ENCODE measurements at regions not wholly inside any gene's neighbourhood (a gene's known extent, or its start where the extent isn't known, plus 50 kb on each side); places are given as distances from the start of the nearest gene placed in this dataset.

- Mint-ChIP-seq H3K4me3 (no peak overlapping the region), H3K36me3 (ENCODE audit: insufficient read depth) (no peaks in the 10 kb centered on the region), H3K27me3 (ENCODE audit: low read depth) (peaks cover 39% of the 10 kb centered on the region), H3K9me3 (no peaks in the 10 kb centered on the region), H3K4me1 (ENCODE audit: low read depth) (peaks cover 2% of the 10 kb centered on the region)
- DNase-seq (no peak), ATAC-seq (no peak)
These were observed 184.3 kb upstream of the LINGO1 start for GRCh38 chr15:77816983-77817382.

GRCh38 chr15:77815015-77815414, 182.3 kb upstream of the LINGO1 start:
- Mint-ChIP-seq H3K4me3 (no peak overlapping the region), H3K36me3 (ENCODE audit: insufficient read depth) (no peaks in the 10 kb centered on the region), H3K4me1 (ENCODE audit: low read depth) (no peaks in the 10 kb centered on the region), H3K9me3 (no peaks in the 10 kb centered on the region), H3K27me3 (ENCODE audit: low read depth) (peaks cover 22% of the 10 kb centered on the region)
- DNase-seq (no peak), ATAC-seq (no peak)

GRCh38 chr15:77812664-77813063, 180.0 kb upstream of the LINGO1 start:
- no peak for DNase-seq
- H3K9me3 Mint-ChIP-seq = no peaks in the 10 kb centered on the region
- H3K4me1 Mint-ChIP-seq (ENCODE audit: low read depth) = no peaks in the 10 kb centered on the region
- peaks cover 12% of the 10 kb centered on the region for H3K27me3 Mint-ChIP-seq (ENCODE audit: low read depth)
- H3K36me3 Mint-ChIP-seq (ENCODE audit: insufficient read depth) = no peaks in the 10 kb centered on the region
- no peak for ATAC-seq
- no peak overlapping the region for H3K4me3 Mint-ChIP-seq

DNA sequence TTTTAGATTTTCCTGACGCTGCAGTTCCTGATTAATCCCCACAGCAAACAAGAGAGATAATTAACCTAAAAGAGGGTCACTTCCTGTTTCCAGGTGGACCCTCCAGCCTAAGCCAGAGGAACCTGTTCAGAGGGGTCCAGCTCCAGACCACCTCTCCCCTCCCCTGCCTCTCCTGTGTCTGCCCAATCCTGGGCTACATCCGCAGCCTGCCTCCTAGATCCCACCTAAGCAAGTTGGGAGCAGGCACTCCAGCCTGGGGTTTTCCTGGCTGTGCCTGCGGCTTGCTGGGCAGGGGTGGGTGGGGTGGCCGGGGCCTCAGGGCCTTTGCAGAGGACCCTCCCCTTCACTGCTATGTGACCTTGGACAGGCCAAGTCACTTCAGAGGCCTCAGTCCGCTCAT, 178.6 kb upstream of the LINGO1 start:
- H3K36me3 Mint-ChIP-seq (ENCODE audit: insufficient read depth) = no peaks in the 10 kb centered on the region

DNA sequence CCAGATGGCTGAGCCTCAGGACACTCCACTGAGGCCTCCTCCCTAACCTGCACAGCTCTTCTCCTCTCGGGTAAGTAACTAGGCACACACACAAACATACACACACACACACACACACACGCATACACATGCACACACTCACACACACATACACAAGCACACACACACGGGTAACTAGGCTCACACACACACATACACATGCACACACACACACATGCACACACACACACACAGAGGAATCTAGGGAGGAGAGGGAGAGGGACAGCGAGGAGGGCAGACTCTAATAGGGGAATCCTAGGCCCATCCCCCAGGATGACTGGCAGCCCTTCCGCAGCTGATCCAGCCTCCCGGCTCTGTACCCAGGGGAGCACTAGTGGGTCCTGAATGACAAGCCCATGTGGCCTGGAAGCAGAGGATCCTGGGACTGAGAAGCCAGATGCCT, 177.4 kb upstream of the LINGO1 start:
- Mint-ChIP-seq H3K36me3 (ENCODE audit: insufficient read depth) (no peaks in the 10 kb centered on the region), H3K27me3 (ENCODE audit: low read depth) (no peaks in the 10 kb centered on the region), H3K9me3 (no peaks in the 10 kb centered on the region), H3K4me3 (no peak overlapping the region), H3K4me1 (ENCODE audit: low read depth) (no peaks in the 10 kb centered on the region)
- no peak for ATAC-seq
- DNase-seq = no peak

More for the DNA sequence above, 178.6 kb upstream of the LINGO1 start:
- no peaks in the 10 kb centered on the region for H3K9me3 Mint-ChIP-seq
- no peak for DNase-seq
- no peak for ATAC-seq
- H3K4me3 Mint-ChIP-seq = no peak overlapping the region
- peaks cover 2% of the 10 kb centered on the region for H3K27me3 Mint-ChIP-seq (ENCODE audit: low read depth)
- H3K4me1 Mint-ChIP-seq (ENCODE audit: low read depth) = no peaks in the 10 kb centered on the region

GRCh38 chr15:77808581-77809177, 176.0 kb upstream of the LINGO1 start:
- no peaks in the 10 kb centered on the region for H3K27me3 Mint-ChIP-seq (ENCODE audit: low read depth)
- no peak for DNase-seq
- H3K9me3 Mint-ChIP-seq = no peaks in the 10 kb centered on the region
- no peak overlapping the region for H3K4me3 Mint-ChIP-seq
- ATAC-seq = no peak
- no peaks in the 10 kb centered on the region for H3K36me3 Mint-ChIP-seq (ENCODE audit: insufficient read depth)
- H3K4me1 Mint-ChIP-seq (ENCODE audit: low read depth) = no peaks in the 10 kb centered on the region

GRCh38 chr15:77808075-77808474, 175.4 kb upstream of the LINGO1 start:
- no peaks in the 10 kb centered on the region for H3K9me3 Mint-ChIP-seq
- no peaks in the 10 kb centered on the region for H3K4me1 Mint-ChIP-seq (ENCODE audit: low read depth)
- no peaks in the 10 kb centered on the region for H3K36me3 Mint-ChIP-seq (ENCODE audit: insufficient read depth)
- no peak for DNase-seq
- no peak for ATAC-seq
- H3K27me3 Mint-ChIP-seq (ENCODE audit: low read depth) = no peaks in the 10 kb centered on the region
- H3K4me3 Mint-ChIP-seq = no peak overlapping the region

GRCh38 chr15:77807611-77808010, 174.9 kb upstream of the LINGO1 start:
- no peaks in the 10 kb centered on the region for H3K36me3 Mint-ChIP-seq (ENCODE audit: insufficient read depth)
- H3K9me3 Mint-ChIP-seq = no peaks in the 10 kb centered on the region
- H3K27me3 Mint-ChIP-seq (ENCODE audit: low read depth) = no peaks in the 10 kb centered on the region
- H3K4me1 Mint-ChIP-seq (ENCODE audit: low read depth) = no peaks in the 10 kb centered on the region
- H3K4me3 Mint-ChIP-seq = no peak overlapping the region
- DNase-seq (no peak), ATAC-seq (no peak)

- DNase-seq (no peak), ATAC-seq (no peak)
- H3K36me3 Mint-ChIP-seq (ENCODE audit: insufficient read depth) = no peaks in the 10 kb centered on the region
- no peaks in the 10 kb centered on the region for H3K9me3 Mint-ChIP-seq
- no peak overlapping the region for H3K4me3 Mint-ChIP-seq
- no peaks in the 10 kb centered on the region for H3K4me1 Mint-ChIP-seq (ENCODE audit: low read depth)
- H3K27me3 Mint-ChIP-seq (ENCODE audit: low read depth) = no peaks in the 10 kb centered on the region
These were observed 174.4 kb upstream of the LINGO1 start for GRCh38 chr15:77807115-77807514.

DNA sequence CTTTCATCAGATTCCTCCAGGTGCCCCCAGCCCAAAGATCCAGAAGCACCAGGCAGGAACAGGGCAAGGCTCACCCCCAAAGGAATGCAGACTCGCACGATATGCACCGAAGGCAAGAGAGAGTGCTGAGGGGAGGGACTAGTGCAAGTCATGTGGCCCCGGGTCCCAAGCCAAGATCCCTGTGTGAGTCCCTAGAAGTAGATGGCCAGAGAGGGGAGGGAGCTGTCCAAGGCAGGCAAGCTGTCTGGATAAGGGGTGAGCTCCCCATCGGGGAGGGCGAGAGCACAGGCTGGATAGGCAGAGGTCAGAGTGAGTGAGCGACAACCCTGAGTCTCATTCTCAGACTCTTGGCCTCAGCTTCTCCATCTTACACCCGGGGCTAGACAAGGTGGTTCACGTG, 171.5 kb upstream of the LINGO1 start:
- H3K9me3 Mint-ChIP-seq = no peaks in the 10 kb centered on the region
- ATAC-seq (no peak), DNase-seq (no peak)
- H3K36me3 Mint-ChIP-seq (ENCODE audit: insufficient read depth) = no peaks in the 10 kb centered on the region
- H3K4me3 Mint-ChIP-seq = no peak overlapping the region
- no peaks in the 10 kb centered on the region for H3K4me1 Mint-ChIP-seq (ENCODE audit: low read depth)
- H3K27me3 Mint-ChIP-seq (ENCODE audit: low read depth) = no peaks in the 10 kb centered on the region

DNA sequence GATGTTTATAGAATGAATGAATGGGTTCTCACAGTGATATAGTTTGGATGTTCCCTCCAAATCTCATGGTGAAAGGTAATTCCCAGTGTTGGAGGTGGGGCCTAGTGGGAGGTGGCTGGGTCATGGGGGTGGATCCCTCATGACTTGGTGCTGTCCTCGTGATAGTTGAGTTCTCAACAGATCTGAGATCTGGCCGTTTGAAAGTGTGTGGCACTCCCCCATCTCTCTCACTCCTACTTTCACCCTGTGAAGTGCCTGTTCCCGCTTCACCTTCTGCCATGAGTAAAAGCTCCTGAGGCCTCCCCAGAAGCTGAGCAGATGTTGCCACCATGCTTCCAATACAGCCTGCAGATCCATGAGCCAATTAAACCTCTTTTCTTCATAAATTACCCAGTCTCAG, 170.8 kb upstream of the LINGO1 start:
- no peaks in the 10 kb centered on the region for H3K9me3 Mint-ChIP-seq
- no peaks in the 10 kb centered on the region for H3K27me3 Mint-ChIP-seq (ENCODE audit: low read depth)
- H3K36me3 Mint-ChIP-seq (ENCODE audit: insufficient read depth) = no peaks in the 10 kb centered on the region
- H3K4me1 Mint-ChIP-seq (ENCODE audit: low read depth) = no peaks in the 10 kb centered on the region
- H3K4me3 Mint-ChIP-seq = no peak overlapping the region
- no peak for ATAC-seq
- no peak for DNase-seq

DNA sequence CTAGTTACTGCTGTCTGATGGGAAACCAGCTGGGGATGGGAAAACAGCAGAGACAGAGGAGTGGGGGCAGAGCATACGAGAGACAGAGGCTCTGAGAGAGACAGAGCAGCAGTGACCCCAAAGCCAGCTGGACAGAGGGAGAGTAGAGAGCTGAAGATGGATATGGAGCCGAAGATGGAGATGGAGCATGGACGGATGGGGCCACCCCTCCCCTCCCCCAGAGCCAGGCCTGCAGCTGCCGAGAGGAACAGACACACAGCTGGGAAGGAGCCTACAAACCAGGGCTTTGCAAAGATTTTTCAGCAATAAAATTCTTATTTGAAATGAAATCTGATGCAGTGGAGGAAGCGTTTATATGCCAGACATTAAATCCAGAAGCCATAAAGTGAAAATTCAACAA, 167.6 kb upstream of the LINGO1 start:
- peaks cover 5% of the 10 kb centered on the region for H3K4me1 Mint-ChIP-seq (ENCODE audit: low read depth)
- no peaks in the 10 kb centered on the region for H3K9me3 Mint-ChIP-seq
- ATAC-seq (no peak), DNase-seq (no peak)
- no peak overlapping the region for H3K4me3 Mint-ChIP-seq
- H3K36me3 Mint-ChIP-seq (ENCODE audit: insufficient read depth) = no peaks in the 10 kb centered on the region
- H3K27me3 Mint-ChIP-seq (ENCODE audit: low read depth) = peaks cover 2% of the 10 kb centered on the region

DNA sequence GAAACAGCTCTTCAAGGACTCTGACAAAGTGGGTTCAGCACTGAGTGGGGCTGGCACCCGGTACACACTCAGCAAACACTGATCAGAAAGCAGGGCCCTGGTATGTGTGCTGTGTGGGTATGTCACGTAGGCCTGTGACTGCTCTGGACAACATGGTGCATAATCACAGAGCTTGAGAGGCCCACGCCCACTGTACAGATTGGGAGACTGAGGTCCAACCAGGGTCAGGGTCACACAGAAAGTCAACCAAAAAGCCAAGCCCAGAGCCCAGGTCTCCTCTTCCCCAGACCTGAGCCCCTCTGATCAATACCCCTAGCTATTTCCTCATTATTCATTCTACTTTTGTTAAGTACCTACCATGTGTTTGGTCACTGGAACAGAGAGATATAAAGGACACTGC, 166.1 kb upstream of the LINGO1 start:
- Mint-ChIP-seq H3K9me3 (no peaks in the 10 kb centered on the region), H3K36me3 (ENCODE audit: insufficient read depth) (no peaks in the 10 kb centered on the region), H3K4me1 (ENCODE audit: low read depth) (peaks cover 5% of the 10 kb centered on the region), H3K27me3 (ENCODE audit: low read depth) (peaks cover 4% of the 10 kb centered on the region), H3K4me3 (no peak overlapping the region)
- DNase-seq (no peak), ATAC-seq (no peak)

GRCh38 chr15:77798151-77798835, 165.6 kb upstream of the LINGO1 start:
- H3K36me3 Mint-ChIP-seq (ENCODE audit: insufficient read depth) = no peaks in the 10 kb centered on the region
- peaks cover 4% of the 10 kb centered on the region for H3K27me3 Mint-ChIP-seq (ENCODE audit: low read depth)
- H3K4me3 Mint-ChIP-seq = no peak overlapping the region
- H3K4me1 Mint-ChIP-seq (ENCODE audit: low read depth) = peaks cover 5% of the 10 kb centered on the region
- no peaks in the 10 kb centered on the region for H3K9me3 Mint-ChIP-seq
- DNase-seq = no peak
- no peak for ATAC-seq

- H3K4me1 Mint-ChIP-seq (ENCODE audit: low read depth) = peaks cover 5% of the 10 kb centered on the region
- no peak overlapping the region for H3K4me3 Mint-ChIP-seq
- ATAC-seq (no peak), DNase-seq (no peak)
- H3K36me3 Mint-ChIP-seq (ENCODE audit: insufficient read depth) = no peaks in the 10 kb centered on the region
- peaks cover 4% of the 10 kb centered on the region for H3K27me3 Mint-ChIP-seq (ENCODE audit: low read depth)
- H3K9me3 Mint-ChIP-seq = no peaks in the 10 kb centered on the region
These were observed 164.6 kb upstream of the LINGO1 start for GRCh38 chr15:77797270-77797669.
